HG03196 (cell line): ENCODE measurements at regions not wholly inside any gene's neighbourhood (a gene's known extent, or its start where the extent isn't known, plus 50 kb on each side); places are given as distances from the start of the nearest gene placed in this dataset.
"Not testable (repeated sequence)": the region's sequence is repeated elsewhere in the genome, so short reads cannot be mapped to it uniquely, and the experiment has no call there.

Experiments used
- ATAC-seq: cut with Tn5 transposase; IDR thresholded peaks from one replicate; pipeline ENCODE4 v1.9.1; 2021; ENCODE audit not compliant: unreplicated experiment

GRCh38 chr6:112957536-112957916 is 610.4 kb downstream of the RFPL4B start:
- ATAC-seq, result no peak

- not testable (repeated sequence) for ATAC-seq
These were observed 613.0 kb downstream of the RFPL4B start for GRCh38 chr6:112960130-112960529.

- no peak for ATAC-seq
These were observed 620.8 kb downstream of the RFPL4B start for GRCh38 chr6:112967974-112968373.

GRCh38 chr6:112971651-112972050 is 624.5 kb downstream of the RFPL4B start:
- no peak for ATAC-seq

GRCh38 chr6:112974931-112975330 is 627.8 kb downstream of the RFPL4B start:
- not testable (repeated sequence) for ATAC-seq

GRCh38 chr6:112976579-112976978 is 629.4 kb downstream of the RFPL4B start:
- not testable (repeated sequence) for ATAC-seq

- ATAC-seq, result no peak
These were observed 632.7 kb downstream of the RFPL4B start for GRCh38 chr6:112979830-112980229.

GRCh38 chr6:112980676-112981075 is 633.5 kb downstream of the RFPL4B start:
- ATAC-seq, result no peak

- no peak for ATAC-seq
These were observed 636.7 kb downstream of the RFPL4B start for GRCh38 chr6:112983713-112984261.

- ATAC-seq, result no peak
These were observed 637.8 kb downstream of the RFPL4B start for GRCh38 chr6:112984899-112985298.

GRCh38 chr6:112986321-112986720 is 639.2 kb downstream of the RFPL4B start:
- no peak for ATAC-seq

GRCh38 chr6:112988748-112989147 is 641.6 kb downstream of the RFPL4B start:
- no peak for ATAC-seq

- no peak for ATAC-seq
These were observed 643.8 kb downstream of the RFPL4B start for GRCh38 chr6:112990971-112991370.

GRCh38 chr6:112991912-112992311 is 644.8 kb downstream of the RFPL4B start:
- no peak for ATAC-seq

GRCh38 chr6:112997421-112998085 is 650.4 kb downstream of the RFPL4B start:
- no peak for ATAC-seq

GRCh38 chr6:113004054-113004453 is 656.9 kb downstream of the RFPL4B start:
- no peak for ATAC-seq

- ATAC-seq, result no peak
These were observed 657.5 kb downstream of the RFPL4B start for GRCh38 chr6:113004470-113005270.

- ATAC-seq, result no peak
These were observed 659.4 kb downstream of the RFPL4B start for GRCh38 chr6:113006494-113006893.

GRCh38 chr6:113009682-113010081 is 662.6 kb downstream of the RFPL4B start:
- no peak for ATAC-seq

GRCh38 chr6:113010196-113010989 is 663.3 kb downstream of the RFPL4B start:
- ATAC-seq, result no peak

GRCh38 chr6:113011389-113011788 is 664.3 kb downstream of the RFPL4B start:
- ATAC-seq, result no peak
